ENCODE measurements at regions not wholly inside any gene's neighbourhood (a gene's known extent, or its start where the extent isn't known, plus 50 kb on each side); places are given as distances from the start of the nearest gene placed in this dataset.

DNA sequence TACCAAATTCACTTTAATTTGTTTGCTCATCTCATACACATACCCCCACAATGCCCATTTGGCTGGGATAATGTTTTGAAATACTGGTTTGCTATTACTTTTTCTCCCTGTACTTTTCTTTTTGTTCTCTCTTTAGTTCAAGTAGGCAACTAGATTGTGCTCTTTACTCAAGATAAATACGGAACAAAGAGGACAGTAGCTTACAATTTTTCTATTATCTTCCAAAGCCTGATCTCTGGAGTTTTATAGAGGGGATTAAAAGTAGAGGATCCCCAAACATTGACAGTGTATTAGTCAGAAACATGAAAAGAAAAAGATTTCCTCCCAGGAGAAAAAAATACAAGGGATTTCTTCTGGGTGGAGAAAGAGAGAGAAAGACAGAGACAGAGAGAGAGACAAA is 102.1 kb upstream of the FSCB start:
- intact Hi-C loops (cut with micrococcal nuclease) = no loop called here
- Histone ChIP-seq H4K20me1 (replicated peaks; ENCODE audit: control insufficient read depth, insufficient read depth, low read length) (no peaks in the 10 kb centered on the region), H3K36me3 (ENCODE audit: control insufficient read depth, insufficient read depth, low read length) (no peaks in the 10 kb centered on the region), H3K4me2 (ENCODE audit: insufficient read depth, low read length) (no peak overlapping the region), H3K9me3 (replicated peaks; ENCODE audit: control insufficient read depth, insufficient read depth, low read depth, low read length) (no peaks in the 10 kb centered on the region), H2AFZ (ENCODE audit: low read depth, low read length) (no peak overlapping the region), H3K4me1 (replicated peaks in 1 of 2; ENCODE audit: control insufficient read depth in 2 of 2, insufficient read depth in 2 of 2, low read length in 2 of 2) (no peaks in the 10 kb centered on the region), H3K79me2 (ENCODE audit: control insufficient read depth, insufficient read depth, low read length) (no peaks in the 10 kb centered on the region), H3K4me3 (no peak overlapping the region), H3K9me1 (ENCODE audit: control insufficient read depth, insufficient read depth, low read length) (no peaks in the 10 kb centered on the region), H3K27ac (ENCODE audit: extremely low read depth, low read depth, low read length) (no peak overlapping the region), H3K9ac (ENCODE audit: insufficient read depth in 1 of 2, low read depth in 2 of 2, low read length in 2 of 2) (no peak overlapping the region), H3K27me3 (ENCODE audit: control insufficient read depth in 2 of 2, insufficient read depth in 2 of 2, low read length in 2 of 2) (no peaks in the 10 kb centered on the region)
- FAIRE-seq = no peak
- 0% methylated on average over 1 of the region's 1 CpG for WGBS (ENCODE audit: insufficient coverage, low coverage, missing lambda C conversion rate)
- ATAC-seq = no peak
- DNase-seq (ENCODE audit: extremely low read depth in 1 of 4, low spot score in 3 of 4) = no peak
- ChIA-PET POLR2A (no interaction called here), CTCF (ENCODE audit: low intra/inter-chr PET ratio) (no interaction called here)
- in situ Hi-C loops (cut with MboI) = no loop called here
- BruUV-seq (replicated peaks) = no TSS peak
- no peak for TF ChIP-seq RNF2 (IDR thresholded peaks at IDR 0.05)
- TF ChIP-seq NR2F6 (CRISPR knock-in tag; IDR thresholded peaks at IDR 0.05) = no peak
- no peak for TF ChIP-seq KLF6 (CRISPR knock-in tag; IDR thresholded peaks at IDR 0.05; ENCODE audit: borderline replicate concordance)
- TF ChIP-seq ERF (CRISPR knock-in tag; IDR thresholded peaks at IDR 0.05) = no peak
- no peak for TF ChIP-seq TFAM (CRISPR knock-in tag; conservative IDR thresholded peaks at IDR 0.05)
- TF ChIP-seq PHF8 (IDR thresholded peaks at IDR 0.05; ENCODE audit: borderline replicate concordance, low read length) = no peak
- TF ChIP-seq, protein P1, sequence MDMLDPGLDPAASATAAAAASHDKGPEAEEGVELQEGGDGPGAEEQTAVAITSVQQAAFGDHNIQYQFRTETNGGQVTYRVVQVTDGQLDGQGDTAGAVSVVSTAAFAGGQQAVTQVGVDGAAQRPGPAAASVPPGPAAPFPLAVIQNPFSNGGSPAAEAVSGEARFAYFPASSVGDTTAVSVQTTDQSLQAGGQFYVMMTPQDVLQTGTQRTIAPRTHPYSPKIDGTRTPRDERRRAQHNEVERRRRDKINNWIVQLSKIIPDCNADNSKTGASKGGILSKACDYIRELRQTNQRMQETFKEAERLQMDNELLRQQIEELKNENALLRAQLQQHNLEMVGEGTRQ (CRISPR knock-in tag; IDR thresholded peaks at IDR 0.05) = no peak
- TF ChIP-seq, protein P2, sequence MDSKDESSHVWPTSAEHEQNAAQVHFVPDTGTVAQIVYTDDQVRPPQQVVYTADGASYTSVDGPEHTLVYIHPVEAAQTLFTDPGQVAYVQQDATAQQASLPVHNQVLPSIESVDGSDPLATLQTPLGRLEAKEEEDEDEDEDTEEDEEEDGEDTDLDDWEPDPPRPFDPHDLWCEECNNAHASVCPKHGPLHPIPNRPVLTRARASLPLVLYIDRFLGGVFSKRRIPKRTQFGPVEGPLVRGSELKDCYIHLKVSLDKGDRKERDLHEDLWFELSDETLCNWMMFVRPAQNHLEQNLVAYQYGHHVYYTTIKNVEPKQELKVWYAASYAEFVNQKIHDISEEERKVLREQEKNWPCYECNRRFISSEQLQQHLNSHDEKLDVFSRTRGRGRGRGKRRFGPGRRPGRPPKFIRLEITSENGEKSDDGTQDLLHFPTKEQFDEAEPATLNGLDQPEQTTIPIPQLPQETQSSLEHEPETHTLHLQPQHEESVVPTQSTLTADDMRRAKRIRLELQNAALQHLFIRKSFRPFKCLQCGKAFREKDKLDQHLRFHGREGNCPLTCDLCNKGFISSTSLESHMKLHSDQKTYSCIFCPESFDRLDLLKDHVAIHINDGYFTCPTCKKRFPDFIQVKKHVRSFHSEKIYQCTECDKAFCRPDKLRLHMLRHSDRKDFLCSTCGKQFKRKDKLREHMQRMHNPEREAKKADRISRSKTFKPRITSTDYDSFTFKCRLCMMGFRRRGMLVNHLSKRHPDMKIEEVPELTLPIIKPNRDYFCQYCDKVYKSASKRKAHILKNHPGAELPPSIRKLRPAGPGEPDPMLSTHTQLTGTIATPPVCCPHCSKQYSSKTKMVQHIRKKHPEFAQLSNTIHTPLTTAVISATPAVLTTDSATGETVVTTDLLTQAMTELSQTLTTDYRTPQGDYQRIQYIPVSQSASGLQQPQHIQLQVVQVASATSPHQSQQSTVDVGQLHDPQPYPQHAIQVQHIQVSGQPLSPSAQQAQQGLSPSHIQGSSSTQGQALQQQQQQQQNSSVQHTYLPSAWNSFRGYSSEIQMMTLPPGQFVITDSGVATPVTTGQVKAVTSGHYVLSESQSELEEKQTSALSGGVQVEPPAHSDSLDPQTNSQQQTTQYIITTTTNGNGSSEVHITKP (IDR thresholded peaks at IDR 0.05; ENCODE audit: partially characterized antibody) = no peak
- TF ChIP-seq MTA2 (IDR thresholded peaks at IDR 0.05; ENCODE audit: low read depth) = no peak
- no peak for TF ChIP-seq NFIC (IDR thresholded peaks at IDR 0.05)
- no peak for TF ChIP-seq CHD1 (IDR thresholded peaks at IDR 0.05; ENCODE audit: low read length)
- TF ChIP-seq PCBP2 (IDR thresholded peaks at IDR 0.05; ENCODE audit: low read depth, low read length, poor library complexity, severe bottlenecking) = no peak
- TF ChIP-seq, protein P3, sequence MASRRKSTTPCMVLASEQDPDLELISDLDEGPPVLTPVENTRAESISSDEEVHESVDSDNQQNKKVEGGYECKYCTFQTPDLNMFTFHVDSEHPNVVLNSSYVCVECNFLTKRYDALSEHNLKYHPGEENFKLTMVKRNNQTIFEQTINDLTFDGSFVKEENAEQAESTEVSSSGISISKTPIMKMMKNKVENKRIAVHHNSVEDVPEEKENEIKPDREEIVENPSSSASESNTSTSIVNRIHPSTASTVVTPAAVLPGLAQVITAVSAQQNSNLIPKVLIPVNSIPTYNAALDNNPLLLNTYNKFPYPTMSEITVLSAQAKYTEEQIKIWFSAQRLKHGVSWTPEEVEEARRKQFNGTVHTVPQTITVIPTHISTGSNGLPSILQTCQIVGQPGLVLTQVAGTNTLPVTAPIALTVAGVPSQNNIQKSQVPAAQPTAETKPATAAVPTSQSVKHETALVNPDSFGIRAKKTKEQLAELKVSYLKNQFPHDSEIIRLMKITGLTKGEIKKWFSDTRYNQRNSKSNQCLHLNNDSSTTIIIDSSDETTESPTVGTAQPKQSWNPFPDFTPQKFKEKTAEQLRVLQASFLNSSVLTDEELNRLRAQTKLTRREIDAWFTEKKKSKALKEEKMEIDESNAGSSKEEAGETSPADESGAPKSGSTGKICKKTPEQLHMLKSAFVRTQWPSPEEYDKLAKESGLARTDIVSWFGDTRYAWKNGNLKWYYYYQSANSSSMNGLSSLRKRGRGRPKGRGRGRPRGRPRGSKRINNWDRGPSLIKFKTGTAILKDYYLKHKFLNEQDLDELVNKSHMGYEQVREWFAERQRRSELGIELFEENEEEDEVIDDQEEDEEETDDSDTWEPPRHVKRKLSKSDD (conservative IDR thresholded peaks at IDR 0.05; ENCODE audit: low read length) = no peak
- no peak for TF ChIP-seq HNRNPLL (IDR thresholded peaks at IDR 0.05; ENCODE audit: low read depth, low read length, poor library complexity, severe bottlenecking)
- TF ChIP-seq, protein P4, sequence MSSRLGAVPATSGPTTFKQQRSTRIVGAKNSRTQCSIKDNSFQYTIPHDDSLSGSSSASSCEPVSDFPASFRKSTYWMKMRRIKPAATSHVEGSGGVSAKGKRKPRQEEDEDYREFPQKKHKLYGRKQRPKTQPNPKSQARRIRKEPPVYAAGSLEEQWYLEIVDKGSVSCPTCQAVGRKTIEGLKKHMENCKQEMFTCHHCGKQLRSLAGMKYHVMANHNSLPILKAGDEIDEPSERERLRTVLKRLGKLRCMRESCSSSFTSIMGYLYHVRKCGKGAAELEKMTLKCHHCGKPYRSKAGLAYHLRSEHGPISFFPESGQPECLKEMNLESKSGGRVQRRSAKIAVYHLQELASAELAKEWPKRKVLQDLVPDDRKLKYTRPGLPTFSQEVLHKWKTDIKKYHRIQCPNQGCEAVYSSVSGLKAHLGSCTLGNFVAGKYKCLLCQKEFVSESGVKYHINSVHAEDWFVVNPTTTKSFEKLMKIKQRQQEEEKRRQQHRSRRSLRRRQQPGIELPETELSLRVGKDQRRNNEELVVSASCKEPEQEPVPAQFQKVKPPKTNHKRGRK (tag; IDR thresholded peaks at IDR 0.05) = no peak
- TF ChIP-seq MEIS2 (IDR thresholded peaks at IDR 0.05; ENCODE audit: partially characterized antibody) = no peak

Data from K562 (cell line).